M059J (cell line): ENCODE measurements at regions not wholly inside any gene's neighbourhood (a gene's known extent, or its start where the extent isn't known, plus 50 kb on each side); places are given as distances from the start of the nearest gene placed in this dataset.

Experiments used
- DNase-seq: peaks from one replicate; pipeline ENCODE4 v3.0.0-alpha.2; 2012; ENCODE audit warnings: low read depth

DNA sequence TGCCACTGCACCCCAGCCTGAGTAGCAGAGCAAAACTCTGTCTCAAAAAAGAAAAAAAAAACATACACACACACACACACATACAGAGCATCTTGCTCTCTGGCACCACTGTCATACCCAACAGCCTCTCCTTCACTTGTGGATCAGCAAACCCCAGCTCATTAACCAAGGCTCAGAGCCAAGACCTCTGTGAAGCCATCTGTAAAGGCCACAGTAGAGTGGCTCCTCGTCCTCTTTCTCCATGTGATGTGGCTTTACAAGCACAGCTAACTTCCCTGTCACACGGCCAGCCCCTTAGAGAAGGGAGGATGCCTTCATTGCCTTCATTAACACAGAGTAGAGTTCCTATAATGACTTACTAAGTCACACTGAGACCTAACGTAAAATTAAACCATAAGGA, 62.7 kb upstream of the LSM14A start:
- peak; percentile 9 for DNase-seq

GRCh38 chr19:34118879-34119748, 53.2 kb upstream of the LSM14A start:
- no peak for DNase-seq

DNA sequence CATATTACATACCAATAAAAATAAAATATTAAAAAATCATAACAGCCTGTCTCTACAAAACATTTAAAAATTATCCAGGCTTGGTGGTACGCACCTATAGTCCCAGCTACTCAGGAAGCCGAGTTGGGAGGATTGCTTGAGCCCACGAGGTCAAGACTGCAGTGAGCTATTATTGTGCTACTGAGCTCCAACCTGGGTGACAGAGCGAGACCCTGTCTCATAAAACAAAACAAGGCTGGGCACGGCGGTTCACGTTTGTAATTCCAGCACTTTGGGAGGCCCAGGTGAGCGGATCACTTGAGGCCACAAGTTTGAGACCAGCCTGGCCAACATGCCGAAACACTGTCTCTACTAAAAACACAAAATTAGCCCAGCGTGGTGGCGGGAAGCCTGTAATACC, 52.2 kb upstream of the LSM14A start:
- no peak for DNase-seq

GRCh38 chr19:34120846-34121639, 51.3 kb upstream of the LSM14A start:
- peak; percentile 47 for DNase-seq
